Mammary epithelial cell (primary cell): ENCODE measurements at regions not wholly inside any gene's neighbourhood (a gene's known extent, or its start where the extent isn't known, plus 50 kb on each side); places are given as distances from the start of the nearest gene placed in this dataset.

Source experiments
- EZH2 ChIP-seq: IDR thresholded peaks from 2 replicates; pipeline ENCODE4 v1.6.1; 2012; ENCODE audit warnings: low read length, inconsistent platforms, borderline replicate concordance
- TF ChIP-seq, protein P1 (sequence below), 2 donors: IDR thresholded peaks in 1 of 2; conservative IDR thresholded peaks in 1 of 2; 2 replicates each; pipeline ENCODE4 v1.5.1; 2011 to 2012; ENCODE audit warnings: inconsistent platforms in 2 of 2, low read length in 2 of 2, mild to moderate bottlenecking in 2 of 2, control low read depth in 1 of 2, low read depth in 1 of 2; ENCODE audit not compliant: insufficient read depth in 1 of 2; ENCODE audit errors: extremely low read depth in 1 of 2

DNA sequence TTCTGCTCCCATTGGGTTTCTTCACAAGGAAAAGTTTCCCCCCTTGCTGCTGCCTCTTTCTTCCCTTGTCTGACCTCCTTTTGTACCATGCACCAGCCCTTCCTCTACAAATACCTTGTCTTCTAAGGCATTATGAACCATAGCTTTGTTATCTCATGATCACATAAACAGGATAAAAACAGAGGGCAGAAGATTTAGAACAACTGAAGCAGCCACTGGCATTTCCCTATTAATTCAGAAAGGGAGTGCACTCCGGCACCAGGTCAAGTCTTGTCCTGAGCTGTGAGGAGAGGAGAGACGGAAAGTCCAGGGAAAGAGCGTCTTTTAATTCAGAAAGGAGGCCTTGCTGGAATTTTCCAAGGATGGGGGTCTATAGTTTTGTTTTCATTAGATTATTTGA, 281.7 kb downstream of the RCHY1 start:
- TF ChIP-seq, protein P1, sequence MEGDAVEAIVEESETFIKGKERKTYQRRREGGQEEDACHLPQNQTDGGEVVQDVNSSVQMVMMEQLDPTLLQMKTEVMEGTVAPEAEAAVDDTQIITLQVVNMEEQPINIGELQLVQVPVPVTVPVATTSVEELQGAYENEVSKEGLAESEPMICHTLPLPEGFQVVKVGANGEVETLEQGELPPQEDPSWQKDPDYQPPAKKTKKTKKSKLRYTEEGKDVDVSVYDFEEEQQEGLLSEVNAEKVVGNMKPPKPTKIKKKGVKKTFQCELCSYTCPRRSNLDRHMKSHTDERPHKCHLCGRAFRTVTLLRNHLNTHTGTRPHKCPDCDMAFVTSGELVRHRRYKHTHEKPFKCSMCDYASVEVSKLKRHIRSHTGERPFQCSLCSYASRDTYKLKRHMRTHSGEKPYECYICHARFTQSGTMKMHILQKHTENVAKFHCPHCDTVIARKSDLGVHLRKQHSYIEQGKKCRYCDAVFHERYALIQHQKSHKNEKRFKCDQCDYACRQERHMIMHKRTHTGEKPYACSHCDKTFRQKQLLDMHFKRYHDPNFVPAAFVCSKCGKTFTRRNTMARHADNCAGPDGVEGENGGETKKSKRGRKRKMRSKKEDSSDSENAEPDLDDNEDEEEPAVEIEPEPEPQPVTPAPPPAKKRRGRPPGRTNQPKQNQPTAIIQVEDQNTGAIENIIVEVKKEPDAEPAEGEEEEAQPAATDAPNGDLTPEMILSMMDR (conservative IDR thresholded peaks at IDR 0.05 in 1 of 2, IDR thresholded peaks at IDR 0.05 in 1 of 2; ENCODE audit: extremely low read depth in 1 of 2, insufficient read depth in 1 of 2, low read depth in 1 of 2, low read length in 2 of 2) = no peak
- no peak for TF ChIP-seq EZH2
